GM13976 (cell line): ENCODE measurements at regions not wholly inside any gene's neighbourhood (a gene's known extent, or its start where the extent isn't known, plus 50 kb on each side); places are given as distances from the start of the nearest gene placed in this dataset.

Experiments used
- DNase-seq: peaks from one replicate; pipeline ENCODE4 v3.0.0; 2012; ENCODE audit warnings: low spot score
- CTCF ChIP-seq: IDR thresholded peaks from 2 replicates; pipeline ENCODE4 v1.5.1; 2012; ENCODE audit warnings: borderline replicate concordance, mild to moderate bottlenecking; ENCODE audit not compliant: insufficient read depth; ENCODE audit errors: extremely low read depth, missing control alignments, control extremely low read depth
- in situ Hi-C: fragments of 300-500 bp; cut with MboI; formaldehyde crosslinking; loops from one replicate; pipeline ENCODE4 v1.12.0; 2022; ENCODE audit warnings: low sequenced_read_pairs, mixed read lengths, inconsistent platforms; ENCODE audit not compliant: unreplicated experiment

DNA sequence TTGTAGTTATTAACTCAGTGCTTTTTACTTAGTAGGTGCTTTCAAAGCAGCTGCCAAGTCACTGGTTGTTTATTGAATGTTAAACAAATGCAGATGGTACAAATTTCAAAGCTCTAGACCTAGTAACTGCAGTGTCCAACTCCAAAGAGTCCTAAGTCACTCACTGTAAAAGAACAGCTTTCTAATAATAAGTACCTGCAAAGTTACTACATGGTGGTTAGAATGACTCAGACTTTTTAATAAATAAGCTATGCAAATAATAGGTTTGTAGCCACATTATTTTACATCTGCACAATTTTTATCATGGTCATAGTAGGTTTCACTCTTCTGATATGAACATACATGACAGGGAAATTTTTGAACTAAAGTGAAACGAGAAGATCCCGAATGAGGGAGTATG, 1620.4 kb upstream of the CELF4 start:
- in situ Hi-C loops = no loop called here
- no peak for DNase-seq
- no peak for TF ChIP-seq CTCF

- DNase-seq = no peak
- in situ Hi-C loops = no loop called here
- no peak for TF ChIP-seq CTCF
Observed at GRCh38 chr18:39184176-39184575, 1618.6 kb upstream of the CELF4 start.

DNA sequence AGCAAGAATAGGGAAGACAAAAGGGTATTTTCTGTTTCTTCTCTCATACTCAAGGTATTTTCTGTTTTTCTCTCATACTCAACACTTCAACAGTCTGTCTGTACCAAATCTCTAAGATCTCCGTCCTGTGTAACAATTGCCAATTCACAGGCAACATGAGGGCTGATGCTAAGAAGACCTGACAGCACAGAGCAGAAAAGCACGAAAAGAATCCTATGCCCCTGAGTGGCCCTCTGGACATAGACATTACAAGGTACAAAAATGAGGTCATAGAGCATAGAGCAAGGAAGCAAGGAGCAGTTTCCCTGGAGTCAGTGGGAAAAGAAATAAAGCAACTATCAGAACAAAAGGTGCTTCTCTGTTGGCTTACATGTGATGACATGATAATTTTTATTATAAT, 1612.6 kb upstream of the CELF4 start:
- in situ Hi-C loops = no loop called here
- no peak for TF ChIP-seq CTCF
- DNase-seq = no peak

- no peak for DNase-seq
- in situ Hi-C loops = no loop called here
Observed at GRCh38 chr18:39172695-39173421, 1607.3 kb upstream of the CELF4 start.

GRCh38 chr18:39168723-39169122, 1603.1 kb upstream of the CELF4 start:
- in situ Hi-C loops = no loop called here
- no peak for DNase-seq
- no peak for TF ChIP-seq CTCF

More at GRCh38 chr18:39172695-39173421, 1607.3 kb upstream of the CELF4 start:
- TF ChIP-seq CTCF = no peak

DNA sequence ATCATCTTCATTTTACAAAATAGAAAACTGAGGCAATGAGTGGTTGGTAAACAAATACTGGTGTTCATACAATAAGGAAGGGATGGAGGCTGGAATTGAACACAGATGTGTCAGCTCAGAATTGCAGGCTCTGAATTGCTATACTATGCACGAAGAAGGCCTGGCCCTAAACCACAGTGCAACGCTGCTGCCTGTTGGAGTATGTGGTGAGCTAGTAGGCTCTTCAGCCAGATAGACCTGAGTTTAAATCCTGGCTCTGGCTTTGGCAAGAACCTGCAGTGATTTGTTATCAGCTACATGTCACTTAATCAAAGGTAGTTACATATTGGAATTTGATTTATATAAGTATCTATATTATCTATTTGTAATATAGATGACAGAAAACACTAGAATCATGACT, 1602.4 kb upstream of the CELF4 start:
- in situ Hi-C loops = no loop called here
- no peak for DNase-seq
- TF ChIP-seq CTCF = no peak
